ENCODE measurements at regions not wholly inside any gene's neighbourhood (a gene's known extent, or its start where the extent isn't known, plus 50 kb on each side); places are given as distances from the start of the nearest gene placed in this dataset.

- H3K9ac ChIP-seq (ENCODE audit: low read length): no peak overlapping the region
- no peak overlapping the region for H2BK5ac ChIP-seq (ENCODE audit: low read depth, low read length, poor library complexity)
- WGBS (ENCODE audit: extremely low coverage, insufficient coverage, insufficient read length): no CpG with 5 or more reads among the region's 2 CpGs
- peak overlapping the region; percentile 40 for H3K4me2 ChIP-seq (ENCODE audit: low read length)
- no peak overlapping the region for H3K4me3 ChIP-seq (ENCODE audit: low read depth, low read length)
- H2AK5ac ChIP-seq (ENCODE audit: low read length): no peak overlapping the region
- H3K79me2 ChIP-seq (ENCODE audit: control insufficient read depth, insufficient read depth, low read length, poor library complexity): no peaks in the 10 kb centered on the region
- no peaks in the 10 kb centered on the region for H3K79me1 ChIP-seq (ENCODE audit: low read length)
- H3K4me1 ChIP-seq (ENCODE audit: control insufficient read depth in 1 of 2, insufficient read depth in 2 of 2, low read length in 2 of 2): peaks cover 5 to 10% of the 10 kb centered on the region in 2 experiments
- H3K23ac ChIP-seq (ENCODE audit: low read length): no peak overlapping the region
- H3K27me3 ChIP-seq (ENCODE audit: insufficient read depth, low read length): no peaks in the 10 kb centered on the region
- no peak overlapping the region for H4K12ac ChIP-seq (ENCODE audit: low read depth, low read length)
- no peak overlapping the region for H2BK120ac ChIP-seq (ENCODE audit: insufficient read depth, low read length, poor library complexity)
- H3K4ac ChIP-seq (ENCODE audit: low read depth, low read length): no peak overlapping the region
- no peak overlapping the region for H4K8ac ChIP-seq (ENCODE audit: low read depth, low read length)
- H3K9me3 ChIP-seq (ENCODE audit: insufficient read depth, low read depth, low read length): peaks cover 7% of the 10 kb centered on the region
- no peak for DNase-seq
- no peak overlapping the region for H3K18ac ChIP-seq (ENCODE audit: low read length)
- no peak overlapping the region for H4K91ac ChIP-seq (ENCODE audit: low read depth, low read length)
- H3K27ac ChIP-seq (ENCODE audit: low read depth, low read length): no peak overlapping the region
- H2AFZ ChIP-seq (ENCODE audit: insufficient read depth, low read length, poor library complexity): no peak overlapping the region
- H3K36me3 ChIP-seq (ENCODE audit: control insufficient read depth in 1 of 2, insufficient read depth in 2 of 2, low read length in 2 of 2): no peaks in the 10 kb centered on the region
- H3K14ac ChIP-seq (ENCODE audit: low read length): no peak overlapping the region
- no peak overlapping the region for H2BK12ac ChIP-seq (ENCODE audit: low read length)
Observed at GRCh38 chr19:31970027-31970461, 375.4 kb upstream of the ZNF507 start.

GRCh38 chr19:31974290-31974689 lies 371.1 kb upstream of the ZNF507 start:
- H2AK5ac ChIP-seq (ENCODE audit: low read length): no peak overlapping the region
- no peak for DNase-seq
- no peak overlapping the region for H3K18ac ChIP-seq (ENCODE audit: low read length)
- H3K79me1 ChIP-seq (ENCODE audit: low read length): no peaks in the 10 kb centered on the region
- H3K36me3 ChIP-seq (ENCODE audit: control insufficient read depth in 1 of 2, insufficient read depth in 2 of 2, low read length in 2 of 2): no peaks in the 10 kb centered on the region
- no peaks in the 10 kb centered on the region for H3K79me2 ChIP-seq (ENCODE audit: control insufficient read depth, insufficient read depth, low read length, poor library complexity)
- no peak overlapping the region for H3K9ac ChIP-seq (ENCODE audit: low read length)
- no peak overlapping the region for H4K8ac ChIP-seq (ENCODE audit: low read depth, low read length)
- no peak overlapping the region for H2AFZ ChIP-seq (ENCODE audit: insufficient read depth, low read length, poor library complexity)
- no peak overlapping the region for H3K4me2 ChIP-seq (ENCODE audit: low read length)
- H3K4ac ChIP-seq (ENCODE audit: low read depth, low read length): no peak overlapping the region
- H4K12ac ChIP-seq (ENCODE audit: low read depth, low read length): no peak overlapping the region
- H3K14ac ChIP-seq (ENCODE audit: low read length): no peak overlapping the region
- no peak overlapping the region for H3K4me3 ChIP-seq (ENCODE audit: low read depth, low read length)
- no peaks in the 10 kb centered on the region for H3K27me3 ChIP-seq (ENCODE audit: insufficient read depth, low read length)
- H2BK12ac ChIP-seq (ENCODE audit: low read length): no peak overlapping the region
- no peak overlapping the region for H4K91ac ChIP-seq (ENCODE audit: low read depth, low read length)
- peaks cover 7% of the 10 kb centered on the region for H3K9me3 ChIP-seq (ENCODE audit: insufficient read depth, low read depth, low read length)
- no peak overlapping the region for H2BK120ac ChIP-seq (ENCODE audit: insufficient read depth, low read length, poor library complexity)
- no peak overlapping the region for H2BK5ac ChIP-seq (ENCODE audit: low read depth, low read length, poor library complexity)
- H3K27ac ChIP-seq (ENCODE audit: low read depth, low read length): no peak overlapping the region
- no peak overlapping the region for H3K23ac ChIP-seq (ENCODE audit: low read length)
- no CpG with 5 or more reads among the region's 4 CpGs for WGBS (ENCODE audit: extremely low coverage, insufficient coverage, insufficient read length)
- peaks cover 5 to 7% of the 10 kb centered on the region in 2 experiments for H3K4me1 ChIP-seq (ENCODE audit: control insufficient read depth in 1 of 2, insufficient read depth in 2 of 2, low read length in 2 of 2)

- Histone ChIP-seq H3K36me3 (ENCODE audit: control insufficient read depth in 1 of 2, insufficient read depth in 2 of 2, low read length in 2 of 2) (no peaks in the 10 kb centered on the region), H3K79me1 (ENCODE audit: low read length) (no peaks in the 10 kb centered on the region), H4K8ac (ENCODE audit: low read depth, low read length) (no peak overlapping the region), H3K9me3 (ENCODE audit: insufficient read depth, low read depth, low read length) (peaks cover 7% of the 10 kb centered on the region), H3K18ac (ENCODE audit: low read length) (no peak overlapping the region), H2BK5ac (ENCODE audit: low read depth, low read length, poor library complexity) (no peak overlapping the region), H3K4me3 (ENCODE audit: low read depth, low read length) (no peak overlapping the region), H3K4me1 (ENCODE audit: control insufficient read depth in 1 of 2, insufficient read depth in 2 of 2, low read length in 2 of 2) (peaks cover 0 to 2% of the 10 kb centered on the region in 2 experiments), H3K27ac (ENCODE audit: low read depth, low read length) (no peak overlapping the region), H4K12ac (ENCODE audit: low read depth, low read length) (no peak overlapping the region), H3K79me2 (ENCODE audit: control insufficient read depth, insufficient read depth, low read length, poor library complexity) (no peaks in the 10 kb centered on the region), H2BK12ac (ENCODE audit: low read length) (no peak overlapping the region), H3K14ac (ENCODE audit: low read length) (no peak overlapping the region), H3K23ac (ENCODE audit: low read length) (no peak overlapping the region), H3K27me3 (ENCODE audit: insufficient read depth, low read length) (no peaks in the 10 kb centered on the region), H3K9ac (ENCODE audit: low read length) (no peak overlapping the region), H3K4ac (ENCODE audit: low read depth, low read length) (no peak overlapping the region), H4K91ac (ENCODE audit: low read depth, low read length) (no peak overlapping the region), H2BK120ac (ENCODE audit: insufficient read depth, low read length, poor library complexity) (no peak overlapping the region), H2AK5ac (ENCODE audit: low read length) (no peak overlapping the region), H2AFZ (ENCODE audit: insufficient read depth, low read length, poor library complexity) (no peak overlapping the region), H3K4me2 (ENCODE audit: low read length) (no peak overlapping the region)
- WGBS (ENCODE audit: extremely low coverage, insufficient coverage, insufficient read length): no CpG with 5 or more reads among the region's 4 CpGs
- no peak for DNase-seq
Observed at GRCh38 chr19:31974941-31975340, 370.5 kb upstream of the ZNF507 start.

GRCh38 chr19:31975461-31975860 lies 369.9 kb upstream of the ZNF507 start:
- H3K9ac ChIP-seq (ENCODE audit: low read length): no peak overlapping the region
- no peaks in the 10 kb centered on the region for H3K79me2 ChIP-seq (ENCODE audit: control insufficient read depth, insufficient read depth, low read length, poor library complexity)
- DNase-seq: no peak
- no peak overlapping the region for H4K91ac ChIP-seq (ENCODE audit: low read depth, low read length)
- H3K27me3 ChIP-seq (ENCODE audit: insufficient read depth, low read length): no peaks in the 10 kb centered on the region
- no peak overlapping the region for H3K4me2 ChIP-seq (ENCODE audit: low read length)
- no CpG with 5 or more reads among the region's 4 CpGs for WGBS (ENCODE audit: extremely low coverage, insufficient coverage, insufficient read length)
- H2BK12ac ChIP-seq (ENCODE audit: low read length): no peak overlapping the region
- H3K79me1 ChIP-seq (ENCODE audit: low read length): no peaks in the 10 kb centered on the region
- H3K4me3 ChIP-seq (ENCODE audit: low read depth, low read length): no peak overlapping the region
- H4K8ac ChIP-seq (ENCODE audit: low read depth, low read length): no peak overlapping the region
- H2BK120ac ChIP-seq (ENCODE audit: insufficient read depth, low read length, poor library complexity): no peak overlapping the region
- no peak overlapping the region for H3K27ac ChIP-seq (ENCODE audit: low read depth, low read length)
- H3K4me1 ChIP-seq (ENCODE audit: control insufficient read depth in 1 of 2, insufficient read depth in 2 of 2, low read length in 2 of 2): no peaks in the 10 kb centered on the region
- peaks cover 7% of the 10 kb centered on the region for H3K9me3 ChIP-seq (ENCODE audit: insufficient read depth, low read depth, low read length)
- no peak overlapping the region for H2AK5ac ChIP-seq (ENCODE audit: low read length)
- H3K4ac ChIP-seq (ENCODE audit: low read depth, low read length): no peak overlapping the region
- no peak overlapping the region for H2BK5ac ChIP-seq (ENCODE audit: low read depth, low read length, poor library complexity)
- no peak overlapping the region for H2AFZ ChIP-seq (ENCODE audit: insufficient read depth, low read length, poor library complexity)
- no peak overlapping the region for H3K14ac ChIP-seq (ENCODE audit: low read length)
- H4K12ac ChIP-seq (ENCODE audit: low read depth, low read length): no peak overlapping the region
- no peaks in the 10 kb centered on the region for H3K36me3 ChIP-seq (ENCODE audit: control insufficient read depth in 1 of 2, insufficient read depth in 2 of 2, low read length in 2 of 2)
- H3K18ac ChIP-seq (ENCODE audit: low read length): no peak overlapping the region
- H3K23ac ChIP-seq (ENCODE audit: low read length): no peak overlapping the region
